SK-N-SH (cell line): ENCODE measurements at regions not wholly inside any gene's neighbourhood (a gene's known extent, or its start where the extent isn't known, plus 50 kb on each side); places are given as distances from the start of the nearest gene placed in this dataset.

ENCODE experiments used
- CTCF ChIA-PET: fragments of 300-600, 350-600 bp; formaldehyde crosslinking; extraction: SDS; loops from one replicate; lab custom pipeline; 2021; lab: Yijun Ruan, JAX
- POLR2A ChIA-PET: fragments of 350-600 bp; sonication (Branson Sonifier 250); formaldehyde crosslinking; extraction: SDS; loops from one replicate; lab custom pipeline; 2020; ENCODE audit warnings: antibody characterized with exemption, inconsistent platforms; lab: Yijun Ruan, JAX
- DNase-seq: peaks from one replicate; pipeline ENCODE4 v3.0.0; 2012
- H2AFZ ChIP-seq: fragments of 200-600 bp; sonication (generic); 2 replicates; pipeline ENCODE4 v1.8.1; 2016; ENCODE audit warnings: antibody characterized with exemption, mild to moderate bottlenecking, low read depth
- H3F3A ChIP-seq: fragments of 200-600 bp; sonication (generic); replicated peaks from 2 replicates; pipeline ENCODE3; 2016; ENCODE audit warnings: antibody characterized with exemption, mild to moderate bottlenecking; ENCODE audit not compliant: insufficient read depth
- H3K27ac ChIP-seq, 2 experiments: fragments of 200-500 bp in 1 of 2; fragments of 200-600 bp in 1 of 2; sonication (Bioruptor generic) in 1 of 2; sonication (generic), shearing (Covaris generic) in 1 of 2; 2 replicates each; pipeline versions ENCODE4 v1.5.1 to v1.6.1; 2014 to 2016; ENCODE audit warnings: low read depth in 2 of 2, inconsistent platforms in 1 of 2, low read length in 1 of 2, mild to moderate bottlenecking in 1 of 2, mixed read lengths in 1 of 2
- H3K27me3 ChIP-seq: fragments of 200-600 bp; sonication (generic), shearing (Covaris generic); 2 replicates; pipeline ENCODE4 v1.6.1; 2016; ENCODE audit warnings: mixed run types; ENCODE audit not compliant: insufficient read depth
- H3K36me3 ChIP-seq, 2 experiments: fragments of 200-500 bp in 1 of 2; fragments of 200-600 bp in 1 of 2; sonication (Bioruptor generic) in 1 of 2; sonication (generic) in 1 of 2; replicated peaks in 1 of 2; 2 replicates each; pipeline versions ENCODE3 to v1.5.1; 2014 to 2016; ENCODE audit warnings: low read length in 1 of 2, mild to moderate bottlenecking in 1 of 2; ENCODE audit not compliant: insufficient read depth in 2 of 2, control insufficient read depth in 1 of 2
- H3K4me1 ChIP-seq, 2 experiments: fragments of 200-500 bp in 1 of 2; fragments of 200-600 bp in 1 of 2; sonication (Bioruptor generic) in 1 of 2; sonication (generic), shearing (Covaris generic) in 1 of 2; 2 replicates each; pipeline versions ENCODE4 v1.5.1 to v1.6.1; 2014 to 2016; ENCODE audit warnings: low read depth in 1 of 2, low read length in 1 of 2, mixed run types in 1 of 2; ENCODE audit not compliant: insufficient read depth in 2 of 2, control insufficient read depth in 1 of 2
- H3K4me2 ChIP-seq: fragments of 200-600 bp; sonication (generic), shearing (Covaris generic); 2 replicates; pipeline ENCODE4 v1.6.1; 2017; ENCODE audit warnings: mixed run types
- H3K4me3 ChIP-seq, 2 experiments: fragments of 200-500 bp in 1 of 2; fragments of 200-600 bp in 1 of 2; sonication (Bioruptor generic) in 1 of 2; sonication (generic), shearing (Covaris generic) in 1 of 2; 2 replicates each; pipeline versions ENCODE4 v1.5.1 to v1.8.1; 2014 to 2016; ENCODE audit warnings: low read depth in 2 of 2, inconsistent platforms in 1 of 2, low read length in 1 of 2, mild to moderate bottlenecking in 1 of 2, mixed read lengths in 1 of 2, moderate library complexity in 1 of 2
- H3K79me2 ChIP-seq: fragments of 200-600 bp; sonication (generic); 2 replicates; pipeline ENCODE4 v1.8.1; 2017; ENCODE audit warnings: mild to moderate bottlenecking; ENCODE audit not compliant: insufficient read depth
- H3K9ac ChIP-seq: fragments of 200-600 bp; sonication (generic); 2 replicates; pipeline ENCODE4 v1.6.1; 2017; ENCODE audit warnings: mixed run types
- H3K9me2 ChIP-seq: fragments of 200-600 bp; sonication (generic); 2 replicates; pipeline ENCODE4 v1.6.1; 2017; ENCODE audit warnings: mixed run types
- H3K9me3 ChIP-seq: fragments of 200-600 bp; sonication (generic); 2 replicates; pipeline ENCODE4 v1.6.1; 2017; ENCODE audit warnings: mixed run types, mild to moderate bottlenecking, moderate library complexity
- H4K20me1 ChIP-seq: fragments of 200-600 bp; sonication (generic); 2 replicates; pipeline ENCODE4 v1.6.1; 2017; ENCODE audit warnings: mild to moderate bottlenecking, mixed run types; ENCODE audit not compliant: insufficient read depth
- FOXJ3 ChIP-seq: sonication (generic); formaldehyde crosslinking; IDR thresholded peaks from 2 replicates; pipeline ENCODE4 v1.5.1; 2020; ENCODE audit warnings: mild to moderate bottlenecking, missing genetic modification reagents
- FOXM1 ChIP-seq: IDR thresholded peaks from 2 replicates; pipeline ENCODE4 v1.4.0; 2012; ENCODE audit warnings: low read depth, mild to moderate bottlenecking
- JUND ChIP-seq: IDR thresholded peaks from 2 replicates; pipeline ENCODE4 v1.4.0; 2012
- MEF2A ChIP-seq: IDR thresholded peaks from 2 replicates; pipeline ENCODE4 v1.4.0; 2012; ENCODE audit warnings: low read depth, borderline replicate concordance
- MXI1 ChIP-seq: IDR thresholded peaks from 2 replicates; pipeline ENCODE4 v1.6.1; 2012; ENCODE audit warnings: mild to moderate bottlenecking, low read depth, low read length, improper control_type of control experiment
- PBX3 ChIP-seq: IDR thresholded peaks from 2 replicates; pipeline ENCODE4; 2012
- POLR2AphosphoS5 ChIP-seq: IDR thresholded peaks from 2 replicates; pipeline ENCODE4 v1.6.1; 2012; ENCODE audit warnings: low read depth, low read length
- REST ChIP-seq: IDR thresholded peaks from 2 replicates; pipeline ENCODE4 v1.6.1; 2012; ENCODE audit warnings: mild to moderate bottlenecking, low read depth, low read length, moderate library complexity
- RFX5 ChIP-seq: IDR thresholded peaks from 2 replicates; pipeline ENCODE4 v1.6.1; 2012; ENCODE audit warnings: mild to moderate bottlenecking, improper control_type of control experiment, low read length
- SIN3A ChIP-seq: IDR thresholded peaks from 2 replicates; pipeline ENCODE4 v1.6.1; 2012; ENCODE audit warnings: low read depth, mild to moderate bottlenecking, low read length, moderate library complexity, borderline replicate concordance
- TAF1 ChIP-seq: IDR thresholded peaks from 2 replicates; pipeline ENCODE4 v1.6.1; 2012; ENCODE audit warnings: low read depth, mild to moderate bottlenecking, low read length, moderate library complexity, borderline replicate concordance
- TCF12 ChIP-seq: IDR thresholded peaks from 2 replicates; pipeline ENCODE4 v1.4.0; 2012
- USF2 ChIP-seq: fragments of 150-350 bp; IDR thresholded peaks from 2 replicates; pipeline ENCODE4 v1.6.1; 2017; ENCODE audit warnings: antibody characterized with exemption, low read length, low read depth, borderline replicate concordance
- WGBS: methylation state at CpG from one replicate; pipeline ENCODE4 v1.1.6; 2017; ENCODE audit warnings: low lambda C conversion rate; 5-methylcytosine and 5-hydroxymethylcytosine counted together

GRCh38 chr12:107437954-107438353 is 247.6 kb upstream of the PWP1 start:
- Histone ChIP-seq H3K4me2 (no peak overlapping the region), H3K9me3 (no peaks in the 10 kb centered on the region), H2AFZ (no peak overlapping the region), H3K79me2 (no peaks in the 10 kb centered on the region), H3K4me3 (no peak overlapping the region), H4K20me1 (no peaks in the 10 kb centered on the region), H3K36me3 (no peaks in the 10 kb centered on the region), H3K9me2 (no peaks in the 10 kb centered on the region), H3K27ac (no peak overlapping the region), H3K4me1 (no peaks in the 10 kb centered on the region; a peak in 2 of 4 replicates), H3K9ac (no peak overlapping the region), H3K27me3 (no peaks in the 10 kb centered on the region), H3F3A (no peaks in the 10 kb centered on the region)
- DNase-seq, result no peak
- 78% methylated on average over 6 of the region's 6 CpGs for WGBS
- POLR2A ChIA-PET, result no interaction called here
- CTCF ChIA-PET, result interaction anchor here (1.3 to 1.4 kb wide), 2 partner anchors 12 to 306 kb away, joined by 4 to 5 read pairs; no protein-coding TSS in a partner anchor
- no peak for TF ChIP-seq RFX5
- no peak for TF ChIP-seq MEF2A
- no peak for TF ChIP-seq TCF12
- TF ChIP-seq JUND, result no peak
- no peak for TF ChIP-seq MXI1
- no peak for TF ChIP-seq USF2
- TF ChIP-seq SIN3A, result no peak
- TF ChIP-seq FOXJ3 (CRISPR knock-in tag), result no peak
- no peak for TF ChIP-seq FOXM1
- TF ChIP-seq REST, result no peak
- TF ChIP-seq TAF1, result no peak
- TF ChIP-seq PBX3, result no peak
- TF ChIP-seq POLR2AphosphoS5, result no peak
